WI38 (cell line): ENCODE measurements at regions not wholly inside any gene's neighbourhood (a gene's known extent, or its start where the extent isn't known, plus 50 kb on each side); places are given as distances from the start of the nearest gene placed in this dataset.

Source experiments
- H3K4me3 ChIP-seq: 2 replicates; pipeline ENCODE4 v1.5.1; 2011; ENCODE audit warnings: low read depth, mild to moderate bottlenecking, control low read depth, low read length
- TF ChIP-seq, protein P1 (sequence below): IDR thresholded peaks from 2 replicates; pipeline ENCODE4 v1.5.1; 2012; ENCODE audit warnings: low read depth, mild to moderate bottlenecking, control low read depth, low read length

GRCh38 chr1:78224246-78224785, 178.6 kb downstream of the GIPC2 start:
- TF ChIP-seq, protein P1, sequence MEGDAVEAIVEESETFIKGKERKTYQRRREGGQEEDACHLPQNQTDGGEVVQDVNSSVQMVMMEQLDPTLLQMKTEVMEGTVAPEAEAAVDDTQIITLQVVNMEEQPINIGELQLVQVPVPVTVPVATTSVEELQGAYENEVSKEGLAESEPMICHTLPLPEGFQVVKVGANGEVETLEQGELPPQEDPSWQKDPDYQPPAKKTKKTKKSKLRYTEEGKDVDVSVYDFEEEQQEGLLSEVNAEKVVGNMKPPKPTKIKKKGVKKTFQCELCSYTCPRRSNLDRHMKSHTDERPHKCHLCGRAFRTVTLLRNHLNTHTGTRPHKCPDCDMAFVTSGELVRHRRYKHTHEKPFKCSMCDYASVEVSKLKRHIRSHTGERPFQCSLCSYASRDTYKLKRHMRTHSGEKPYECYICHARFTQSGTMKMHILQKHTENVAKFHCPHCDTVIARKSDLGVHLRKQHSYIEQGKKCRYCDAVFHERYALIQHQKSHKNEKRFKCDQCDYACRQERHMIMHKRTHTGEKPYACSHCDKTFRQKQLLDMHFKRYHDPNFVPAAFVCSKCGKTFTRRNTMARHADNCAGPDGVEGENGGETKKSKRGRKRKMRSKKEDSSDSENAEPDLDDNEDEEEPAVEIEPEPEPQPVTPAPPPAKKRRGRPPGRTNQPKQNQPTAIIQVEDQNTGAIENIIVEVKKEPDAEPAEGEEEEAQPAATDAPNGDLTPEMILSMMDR, result no peak
- no peak overlapping the region for H3K4me3 ChIP-seq

DNA sequence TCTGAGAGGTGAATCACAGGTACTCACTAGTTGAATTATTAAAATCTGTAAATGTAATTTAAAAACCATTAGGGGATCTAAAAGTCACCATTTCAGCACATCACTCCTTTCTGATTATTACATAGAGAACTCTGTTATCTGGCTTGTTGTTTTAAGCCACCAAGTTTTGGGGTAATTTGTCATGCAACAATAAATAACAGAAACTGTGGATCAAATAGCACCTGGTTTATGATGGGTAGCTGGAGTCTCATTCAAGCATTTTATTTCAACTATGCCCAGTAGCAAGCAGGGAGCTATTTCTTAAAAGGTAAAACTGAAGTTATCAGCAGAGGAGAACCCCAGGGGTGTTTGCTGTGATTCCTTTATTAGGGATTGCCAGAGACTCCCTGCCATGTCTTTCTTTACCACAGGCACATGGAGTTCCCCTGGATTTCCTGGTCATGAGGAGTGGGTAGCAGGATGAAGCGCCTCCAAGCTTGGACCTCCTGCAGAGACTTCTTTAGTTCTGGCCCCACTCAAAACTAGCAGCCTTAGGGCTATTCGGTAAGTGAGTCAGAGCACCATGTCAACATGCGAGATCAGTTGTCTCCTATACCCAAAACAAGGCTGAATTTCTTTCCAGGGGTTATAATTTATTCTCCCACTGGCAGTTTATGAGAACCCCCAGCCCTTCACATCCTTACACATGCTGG, 179.2 kb downstream of the GIPC2 start:
- no peak overlapping the region for H3K4me3 ChIP-seq
- TF ChIP-seq, protein P1, result no peak

- no peak overlapping the region for H3K4me3 ChIP-seq
- TF ChIP-seq, protein P1, result no peak
These were observed 181.0 kb downstream of the GIPC2 start for GRCh38 chr1:78226784-78227183.

DNA sequence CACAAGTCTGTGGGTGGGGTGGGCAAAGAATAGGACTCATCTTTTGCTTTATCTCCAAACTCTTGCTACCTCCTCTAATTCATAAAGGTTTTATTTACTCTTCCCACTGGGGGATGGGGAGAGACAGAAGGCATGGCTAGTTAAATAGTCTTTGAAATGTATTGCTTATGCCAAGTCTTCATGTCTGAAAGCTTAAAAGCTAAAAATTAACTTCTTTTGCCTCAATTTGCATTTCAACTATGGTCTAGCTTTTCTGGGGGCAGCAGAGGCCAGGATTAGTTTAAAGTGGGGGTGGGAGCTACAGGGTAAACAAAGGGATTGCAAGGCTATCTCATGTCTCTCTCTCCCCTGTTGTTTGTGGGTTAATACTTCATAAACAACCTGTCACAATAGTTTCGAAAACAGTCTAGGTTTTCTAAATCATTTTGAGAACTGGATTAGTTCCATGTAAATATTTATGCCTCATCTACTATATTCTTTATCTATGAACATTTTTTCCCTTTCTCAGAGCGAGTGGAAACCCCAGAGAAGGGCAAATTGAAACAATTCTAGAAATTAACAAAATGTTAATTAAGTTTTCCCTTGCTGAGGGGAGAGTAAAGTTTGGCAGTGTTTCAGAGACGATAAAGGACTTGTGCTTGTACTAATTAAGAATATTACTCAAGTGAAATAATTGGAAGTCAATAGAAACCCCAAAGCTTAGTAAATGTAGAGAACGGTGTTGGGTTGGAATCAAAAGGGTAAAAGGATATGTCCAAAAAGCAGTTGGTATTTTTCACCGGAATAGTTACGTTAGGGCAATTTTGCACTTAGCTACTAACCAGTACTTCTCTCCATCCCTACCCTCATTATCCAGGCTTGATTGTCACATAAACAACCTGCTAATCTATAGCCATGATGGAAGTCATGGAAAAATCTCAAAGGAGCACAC, 182.2 kb downstream of the GIPC2 start:
- TF ChIP-seq, protein P1, result no peak
- no peak overlapping the region for H3K4me3 ChIP-seq

- TF ChIP-seq, protein P1, result no peak
- no peak overlapping the region for H3K4me3 ChIP-seq
These were observed 183.6 kb downstream of the GIPC2 start for GRCh38 chr1:78229344-78229743.

- H3K4me3 ChIP-seq, result no peak overlapping the region
- TF ChIP-seq, protein P1, result no peak
These were observed 185.7 kb downstream of the GIPC2 start for GRCh38 chr1:78231477-78231876.

DNA sequence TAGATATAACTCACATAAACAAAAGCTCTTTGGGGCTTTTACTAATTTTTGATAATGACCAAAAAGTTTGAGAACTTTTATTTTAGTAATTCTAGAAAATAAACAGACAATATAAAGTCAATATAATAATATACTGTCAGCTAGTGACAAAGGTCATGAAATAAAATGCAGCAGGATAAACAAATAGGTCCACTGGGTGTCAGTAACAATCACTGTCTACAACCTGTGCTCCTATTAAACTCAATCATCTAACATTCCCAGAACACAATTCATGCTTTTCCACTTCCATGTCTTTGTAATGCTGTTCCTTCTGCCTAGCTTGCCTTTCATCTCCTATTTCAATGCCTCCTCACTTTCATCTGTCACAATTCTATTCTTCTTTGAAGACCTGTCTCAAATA, 186.1 kb downstream of the GIPC2 start:
- H3K4me3 ChIP-seq, result no peak overlapping the region
- TF ChIP-seq, protein P1, result no peak
